ENCODE measurements at regions not wholly inside any gene's neighbourhood (a gene's known extent, or its start where the extent isn't known, plus 50 kb on each side); places are given as distances from the start of the nearest gene placed in this dataset.

DNA sequence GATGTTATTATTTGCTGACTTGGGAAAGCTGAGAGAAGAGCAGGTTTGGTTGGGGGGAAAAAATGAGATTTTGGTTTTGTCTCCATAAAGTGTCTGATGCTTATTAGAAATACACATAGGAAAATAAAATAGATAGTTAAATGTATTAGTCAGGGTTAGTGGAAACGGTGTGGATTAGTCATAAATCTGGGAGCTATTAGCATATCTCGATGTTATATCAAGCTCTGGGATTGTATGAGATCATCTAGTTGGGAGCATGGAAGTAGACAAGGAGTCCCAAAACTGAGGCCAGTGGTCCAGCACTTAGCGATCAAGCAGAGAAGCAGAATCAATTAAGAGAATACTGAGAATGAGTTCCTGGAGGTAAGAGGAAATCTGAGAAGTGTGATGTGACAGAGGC, 845.5 kb downstream of the ROBO2 start:
- no peak for DNase-seq (ENCODE audit: low read depth)
- TF ChIP-seq CTCF (IDR thresholded peaks at IDR 0.05; ENCODE audit: control insufficient read depth, insufficient read depth, low read depth, low read length, missing control alignments) = no peak
- H3K4me3 ChIP-seq (ENCODE audit: control insufficient read depth, low read depth, low read length) = no peak overlapping the region

DNA sequence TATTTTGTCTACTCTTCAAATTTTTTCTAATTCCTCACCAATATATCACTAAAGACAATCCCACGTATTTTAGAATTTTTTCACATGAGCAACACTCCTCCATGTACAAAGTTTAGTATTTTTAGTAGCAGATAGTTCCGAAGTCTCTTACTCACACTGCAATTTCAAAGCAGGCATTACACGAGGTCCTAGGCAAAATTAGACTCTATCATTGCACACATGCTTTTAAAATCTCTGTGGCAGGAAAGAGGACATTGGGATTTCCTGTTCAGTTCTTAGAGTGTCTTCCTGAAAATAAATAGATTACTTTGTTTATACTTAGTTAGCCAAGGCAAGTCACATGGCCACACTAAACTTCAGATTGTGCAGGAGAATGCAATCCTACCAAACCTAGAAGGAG, 847.7 kb downstream of the ROBO2 start:
- no peak overlapping the region for H3K4me3 ChIP-seq (ENCODE audit: control insufficient read depth, low read depth, low read length)
- TF ChIP-seq CTCF (IDR thresholded peaks at IDR 0.05; ENCODE audit: control insufficient read depth, insufficient read depth, low read depth, low read length, missing control alignments) = no peak
- no peak for DNase-seq (ENCODE audit: low read depth)

- no peak for DNase-seq (ENCODE audit: low read depth)
- no peak for TF ChIP-seq CTCF (IDR thresholded peaks at IDR 0.05; ENCODE audit: control insufficient read depth, insufficient read depth, low read depth, low read length, missing control alignments)
- no peak overlapping the region for H3K4me3 ChIP-seq (ENCODE audit: control insufficient read depth, low read depth, low read length)
These were observed 849.7 kb downstream of the ROBO2 start for GRCh38 chr3:77889616-77890015.

GRCh38 chr3:77898621-77899020, 858.7 kb downstream of the ROBO2 start:
- DNase-seq (ENCODE audit: low read depth) = no peak
- no peak for TF ChIP-seq CTCF (IDR thresholded peaks at IDR 0.05; ENCODE audit: control insufficient read depth, insufficient read depth, low read depth, low read length, missing control alignments)
- H3K4me3 ChIP-seq (ENCODE audit: control insufficient read depth, low read depth, low read length) = no peak overlapping the region

DNA sequence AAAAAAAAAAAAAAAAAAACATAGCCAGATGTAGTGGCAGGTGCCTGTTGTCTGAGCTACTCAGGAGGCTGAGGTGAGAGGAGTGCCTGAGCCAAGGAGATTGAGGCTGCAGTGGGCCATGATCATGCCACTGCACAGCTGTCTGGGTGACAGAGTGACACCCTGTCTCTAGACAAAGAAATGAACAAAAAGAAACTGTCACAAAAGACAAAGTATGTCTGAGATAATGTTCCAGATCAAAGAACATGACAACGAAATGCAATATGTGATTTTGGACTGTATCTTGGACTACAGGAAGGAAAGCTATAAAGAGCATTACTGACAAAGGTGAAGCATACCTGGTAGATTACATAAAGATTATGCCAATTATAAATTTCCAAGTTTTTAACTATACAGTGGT, 862.8 kb downstream of the ROBO2 start:
- no peak overlapping the region for H3K4me3 ChIP-seq (ENCODE audit: control insufficient read depth, low read depth, low read length)
- DNase-seq (ENCODE audit: low read depth) = no peak
- no peak for TF ChIP-seq CTCF (IDR thresholded peaks at IDR 0.05; ENCODE audit: control insufficient read depth, insufficient read depth, low read depth, low read length, missing control alignments)

- TF ChIP-seq CTCF (IDR thresholded peaks at IDR 0.05; ENCODE audit: control insufficient read depth, insufficient read depth, low read depth, low read length, missing control alignments) = no peak
- H3K4me3 ChIP-seq (ENCODE audit: control insufficient read depth, low read depth, low read length) = no peak overlapping the region
- no peak for DNase-seq (ENCODE audit: low read depth)
These were observed 866.3 kb downstream of the ROBO2 start for GRCh38 chr3:77906102-77906709.

Data from AG09309 (cell line).